Fibroblast of the aortic adventitia (primary cell): ENCODE measurements at regions not wholly inside any gene's neighbourhood (a gene's known extent, or its start where the extent isn't known, plus 50 kb on each side); places are given as distances from the start of the nearest gene placed in this dataset.
A peak's percentile ranks its signal among the peaks of the same experiment; 100 is the strongest.

Experiments used
- DNase-seq: peaks from one replicate; pipeline ENCODE4 v3.0.0-alpha.2; 2010; ENCODE audit warnings: low read depth
- H3K4me3 ChIP-seq: 2 replicates; pipeline ENCODE4 v1.5.1; 2011; ENCODE audit warnings: low read depth, mild to moderate bottlenecking, control low read depth, low read length, moderate library complexity
- TF ChIP-seq, protein P1 (sequence below): IDR thresholded peaks from 2 replicates; pipeline ENCODE4 v1.5.1; 2011; ENCODE audit warnings: mild to moderate bottlenecking, low read length, control low read depth, inconsistent platforms; ENCODE audit not compliant: insufficient read depth

DNA sequence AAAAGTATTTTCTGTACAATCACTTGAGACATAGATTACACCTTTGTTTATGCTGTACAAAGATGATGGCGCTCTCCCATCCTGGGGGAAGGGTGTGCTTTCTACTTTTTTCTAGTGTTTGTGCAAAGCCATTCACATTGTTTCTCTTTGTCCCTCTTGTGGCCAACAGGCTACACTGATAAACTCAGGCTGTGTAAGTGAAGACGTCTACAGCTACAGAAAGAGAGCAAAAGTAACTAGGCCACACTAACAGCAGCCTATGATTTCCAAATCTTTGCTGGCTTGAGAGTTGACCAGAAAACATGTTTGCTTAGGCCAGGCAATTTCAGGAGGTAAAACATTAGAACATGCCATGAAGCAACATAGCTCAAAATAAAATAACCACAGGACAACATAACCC, 75.1 kb downstream of the FOXB1 start:
- DNase-seq = no peak
- no peak overlapping the region for H3K4me3 ChIP-seq
- TF ChIP-seq, protein P1, sequence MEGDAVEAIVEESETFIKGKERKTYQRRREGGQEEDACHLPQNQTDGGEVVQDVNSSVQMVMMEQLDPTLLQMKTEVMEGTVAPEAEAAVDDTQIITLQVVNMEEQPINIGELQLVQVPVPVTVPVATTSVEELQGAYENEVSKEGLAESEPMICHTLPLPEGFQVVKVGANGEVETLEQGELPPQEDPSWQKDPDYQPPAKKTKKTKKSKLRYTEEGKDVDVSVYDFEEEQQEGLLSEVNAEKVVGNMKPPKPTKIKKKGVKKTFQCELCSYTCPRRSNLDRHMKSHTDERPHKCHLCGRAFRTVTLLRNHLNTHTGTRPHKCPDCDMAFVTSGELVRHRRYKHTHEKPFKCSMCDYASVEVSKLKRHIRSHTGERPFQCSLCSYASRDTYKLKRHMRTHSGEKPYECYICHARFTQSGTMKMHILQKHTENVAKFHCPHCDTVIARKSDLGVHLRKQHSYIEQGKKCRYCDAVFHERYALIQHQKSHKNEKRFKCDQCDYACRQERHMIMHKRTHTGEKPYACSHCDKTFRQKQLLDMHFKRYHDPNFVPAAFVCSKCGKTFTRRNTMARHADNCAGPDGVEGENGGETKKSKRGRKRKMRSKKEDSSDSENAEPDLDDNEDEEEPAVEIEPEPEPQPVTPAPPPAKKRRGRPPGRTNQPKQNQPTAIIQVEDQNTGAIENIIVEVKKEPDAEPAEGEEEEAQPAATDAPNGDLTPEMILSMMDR = peak; percentile 56

DNA sequence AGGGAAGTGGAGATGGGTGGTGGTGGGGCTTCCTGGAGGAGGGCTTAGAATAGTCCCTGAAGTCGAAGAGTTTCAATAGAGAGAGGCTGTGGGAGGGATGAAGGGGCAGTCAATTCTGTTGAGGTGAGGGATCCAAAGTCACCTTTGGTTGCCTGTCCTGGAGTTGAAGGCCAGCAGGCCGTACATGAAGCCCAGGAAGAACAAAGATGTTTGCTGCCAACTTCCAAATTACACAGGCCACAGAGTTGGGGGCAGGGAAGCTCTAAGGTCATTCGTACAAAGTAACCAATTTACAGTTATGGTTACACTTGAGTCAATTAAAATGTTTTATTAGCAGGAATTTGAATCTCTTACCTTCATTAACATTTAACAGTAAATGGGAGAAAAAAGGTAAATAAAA, 77.9 kb downstream of the FOXB1 start:
- TF ChIP-seq, protein P1 = no peak
- DNase-seq = no peak
- no peak overlapping the region for H3K4me3 ChIP-seq

DNA sequence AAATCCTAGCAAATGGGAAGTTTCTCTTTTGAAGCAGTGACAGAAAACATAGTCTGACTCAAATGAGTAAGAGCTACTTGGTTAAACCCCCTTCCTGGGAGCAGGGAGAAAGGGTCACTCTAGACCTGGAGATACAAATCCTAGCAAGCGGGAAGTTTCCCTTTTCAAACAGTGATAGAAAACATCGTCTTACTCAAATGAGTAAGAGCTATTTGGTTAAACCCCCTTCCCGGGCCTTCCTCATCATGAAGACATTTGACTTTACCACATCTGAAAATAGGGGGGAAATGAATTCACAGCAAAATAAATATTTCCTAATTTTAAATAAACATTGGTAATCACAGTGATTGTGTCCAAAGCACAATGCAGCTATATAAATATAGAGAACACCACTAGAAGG, 79.2 kb downstream of the FOXB1 start:
- no peak overlapping the region for H3K4me3 ChIP-seq
- TF ChIP-seq, protein P1 = no peak
- peak; percentile 25 for DNase-seq

DNA sequence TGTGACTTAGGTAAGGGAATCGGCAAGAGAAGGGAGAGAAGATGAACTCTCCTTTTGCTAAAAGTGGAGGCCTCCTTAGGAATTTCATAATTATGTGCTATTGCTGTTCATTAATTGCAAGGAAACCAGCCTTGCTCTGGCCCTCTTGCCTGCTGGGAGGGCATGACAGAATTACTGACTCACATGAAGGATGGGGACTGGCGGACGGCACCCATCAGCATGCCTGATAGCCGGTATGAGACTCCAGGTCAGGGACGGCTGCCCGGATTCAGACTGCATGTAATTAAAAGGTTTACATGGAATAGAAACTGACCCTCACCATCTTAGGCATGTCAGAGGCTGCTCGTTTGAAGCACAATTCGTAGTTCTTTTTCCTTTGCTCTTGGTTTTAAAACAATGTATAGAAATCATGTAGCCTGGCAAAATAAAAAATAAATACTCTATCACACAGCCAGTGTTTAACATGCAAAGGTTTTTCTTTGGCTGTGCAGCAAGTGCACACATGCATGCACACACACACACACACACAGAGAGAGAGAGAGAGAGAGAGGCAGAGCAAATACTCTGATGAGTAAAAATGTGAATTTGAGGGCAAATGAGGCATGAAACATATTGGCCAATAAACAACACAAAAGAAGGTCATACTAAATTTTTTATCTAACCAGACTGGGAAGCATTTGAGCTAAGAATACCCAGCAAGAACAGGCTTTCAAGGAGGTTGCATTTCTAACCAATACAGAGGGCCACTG, 82.7 kb downstream of the FOXB1 start:
- TF ChIP-seq, protein P1 = no peak
- peak; percentile 28 for DNase-seq
- no peak overlapping the region for H3K4me3 ChIP-seq

DNA sequence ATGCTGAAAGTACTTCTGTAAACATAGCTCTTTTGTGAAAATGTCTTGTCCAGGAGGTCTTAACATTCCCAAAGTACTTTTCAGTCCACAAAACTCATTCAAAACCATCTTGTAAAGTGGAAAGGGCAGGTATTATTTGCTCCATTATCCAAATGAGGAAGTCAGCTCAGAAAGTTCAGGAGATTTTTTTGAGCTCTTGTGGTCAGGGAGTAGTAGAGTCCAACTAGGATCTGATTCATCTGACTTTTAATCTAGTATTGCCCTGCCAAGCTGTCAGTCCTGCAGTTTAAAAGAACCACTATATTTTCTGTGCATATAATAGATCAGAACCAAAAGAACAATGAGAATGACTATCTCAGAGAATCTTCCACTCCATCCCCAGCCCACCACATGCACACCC, 83.5 kb downstream of the FOXB1 start:
- TF ChIP-seq, protein P1 = no peak
- no peak overlapping the region for H3K4me3 ChIP-seq
- peak; percentile 43 for DNase-seq

DNA sequence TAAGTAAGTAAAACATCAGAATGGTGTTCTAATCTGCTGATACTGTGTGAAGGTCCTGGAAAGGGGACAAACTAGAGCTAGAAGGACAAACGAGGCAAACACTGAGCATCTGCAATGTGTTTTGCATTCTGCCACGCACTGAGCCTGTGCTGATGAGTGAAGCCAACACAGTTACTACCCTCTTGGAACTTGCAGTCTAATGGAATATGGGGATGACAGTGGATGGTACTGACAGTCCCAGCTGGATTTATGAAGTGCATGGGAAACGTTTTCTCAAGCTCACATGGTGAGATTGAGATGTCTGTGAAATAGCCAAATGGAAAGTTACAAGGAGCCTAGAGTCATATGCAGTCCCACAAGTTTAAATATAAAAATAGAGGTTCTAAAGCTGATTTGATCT, 86.6 kb downstream of the FOXB1 start:
- H3K4me3 ChIP-seq = no peak overlapping the region
- no peak for DNase-seq
- TF ChIP-seq, protein P1 = no peak

DNA sequence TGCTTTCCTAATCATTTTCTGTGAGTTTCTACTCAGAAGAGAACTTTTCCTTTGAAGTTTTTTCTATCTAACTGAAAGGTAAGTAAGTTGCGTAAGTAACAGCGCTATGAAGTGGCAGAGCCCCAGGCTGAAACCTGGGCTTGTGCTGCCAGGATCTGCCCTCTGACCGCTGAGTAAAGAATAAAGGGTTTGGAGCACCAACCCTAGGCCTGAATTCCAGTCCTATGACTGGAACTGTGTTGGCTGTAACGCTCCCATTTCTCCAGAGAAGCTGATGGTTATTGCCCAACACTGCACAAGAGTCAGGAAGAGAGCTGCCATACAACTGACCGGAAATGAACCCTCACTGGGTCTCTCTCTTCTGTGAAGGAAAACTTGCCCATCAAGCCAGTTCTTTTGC, 87.0 kb downstream of the FOXB1 start:
- peak; percentile 93 for DNase-seq
- TF ChIP-seq, protein P1 = no peak
- H3K4me3 ChIP-seq = no peak overlapping the region
